CD4-positive, alpha-beta T cell treated with Interleukin-10 for 1 hour (primary cell): ENCODE measurements at regions not wholly inside any gene's neighbourhood (a gene's known extent, or its start where the extent isn't known, plus 50 kb on each side); places are given as distances from the start of the nearest gene placed in this dataset.
"Not testable (repeated sequence)": the region's sequence is repeated elsewhere in the genome, so short reads cannot be mapped to it uniquely, and the experiment has no call there.

Experiments
- DNase-seq: peaks from one replicate; pipeline ENCODE4 v3.0.0-alpha.2; 2020

DNA sequence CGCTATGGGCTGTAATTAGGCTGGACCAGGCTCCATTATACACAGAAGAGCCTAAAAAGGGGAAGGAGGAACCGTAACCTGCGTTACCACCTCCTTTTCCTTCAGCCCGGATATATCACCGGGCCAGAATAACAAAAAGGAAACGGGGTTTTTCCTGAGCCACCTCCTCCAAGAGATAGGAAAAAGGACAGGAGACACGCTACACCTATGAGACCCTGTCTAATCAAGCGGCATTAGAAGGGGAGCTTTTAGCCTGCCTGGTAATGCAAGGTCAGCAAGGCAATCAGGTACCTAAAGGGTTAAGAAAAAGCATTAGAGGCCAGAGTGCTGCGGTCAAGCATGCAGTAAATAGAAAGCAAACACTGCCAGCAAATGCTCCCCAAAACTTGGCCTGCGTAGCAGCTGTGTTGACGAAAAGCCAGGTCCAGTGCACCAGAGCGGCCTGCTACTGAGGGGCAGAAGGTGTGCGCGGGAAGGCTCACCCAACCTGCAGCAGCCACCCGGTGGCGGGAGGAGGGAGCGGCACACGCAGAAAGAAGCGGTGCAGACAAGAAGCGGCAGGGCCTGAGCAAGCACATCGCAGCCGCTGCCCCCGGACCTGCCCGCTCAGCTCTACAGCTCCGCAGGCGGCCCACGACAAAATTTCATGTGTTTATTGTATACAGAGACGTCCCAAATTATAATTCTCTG, 1466.1 kb downstream of the UQCRFS1 start:
- DNase-seq, result no peak

GRCh38 chr19:27745978-27746542, 1466.9 kb downstream of the UQCRFS1 start:
- no peak for DNase-seq

DNA sequence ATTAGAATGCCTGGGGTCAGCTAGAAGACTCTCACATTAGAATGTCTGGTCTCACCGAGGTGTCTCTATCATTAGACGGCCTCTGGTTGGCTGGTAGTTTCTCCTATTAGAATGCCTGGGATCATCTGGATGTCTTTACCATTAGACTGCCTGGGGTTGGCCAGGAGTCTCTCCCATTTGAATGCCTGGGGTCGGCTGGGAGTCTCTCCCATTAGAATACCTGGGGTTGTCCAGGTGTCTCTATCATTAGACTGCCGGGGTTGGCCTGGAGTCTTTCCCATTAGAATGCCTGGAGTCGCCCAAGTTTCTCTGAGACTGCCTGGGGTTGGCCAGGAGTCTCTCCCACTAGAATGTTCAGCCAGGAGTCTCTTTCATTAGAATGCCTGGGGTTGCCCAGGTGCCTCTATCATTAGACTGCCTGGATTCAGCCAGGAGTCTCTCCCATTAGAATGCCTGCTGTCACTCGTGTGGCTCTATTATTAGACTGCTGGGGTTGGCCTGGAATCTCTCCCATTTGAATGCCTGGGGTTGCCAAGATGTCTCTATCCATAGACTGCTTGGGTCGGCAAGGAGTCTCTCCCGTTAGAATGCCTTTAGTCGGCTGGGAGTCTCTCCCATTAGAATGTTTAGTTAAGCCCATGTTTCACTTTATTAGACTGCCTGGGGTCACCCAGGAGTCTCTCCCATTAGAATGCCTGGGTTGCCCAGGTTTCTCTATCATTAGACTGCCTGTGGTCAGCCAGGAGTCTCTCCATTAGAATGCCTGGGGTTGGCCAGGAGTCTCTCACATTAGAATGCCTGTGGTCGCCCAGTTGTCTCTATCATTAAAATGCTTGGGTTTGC, 1467.8 kb downstream of the UQCRFS1 start:
- DNase-seq, result no peak

DNA sequence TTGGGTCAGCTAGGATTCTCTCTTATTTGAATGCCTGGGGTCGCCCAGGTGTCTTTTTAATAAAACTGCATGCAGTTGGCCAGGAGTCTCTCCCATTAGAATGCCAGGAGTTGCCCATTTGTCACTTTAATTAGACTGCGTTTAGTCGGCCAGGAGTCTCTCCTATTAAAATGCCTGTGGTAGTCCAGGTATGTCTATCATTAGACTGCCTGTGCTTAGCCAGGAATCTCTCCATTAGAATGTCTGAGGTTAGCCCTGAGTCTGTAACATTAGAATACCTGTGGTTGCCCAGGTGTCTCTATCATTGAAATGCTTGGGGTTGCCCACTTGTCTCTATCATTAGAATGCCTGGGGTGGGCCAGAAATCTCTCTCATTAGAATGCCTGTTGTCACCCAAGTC, 1470.9 kb downstream of the UQCRFS1 start:
- DNase-seq, result no peak

GRCh38 chr19:27741236-27741635, 1471.7 kb downstream of the UQCRFS1 start:
- no peak for DNase-seq

GRCh38 chr19:27740396-27740795, 1472.6 kb downstream of the UQCRFS1 start:
- DNase-seq, result no peak

GRCh38 chr19:27738569-27739193, 1474.3 kb downstream of the UQCRFS1 start:
- no peak for DNase-seq

- no peak for DNase-seq
These were observed 1476.7 kb downstream of the UQCRFS1 start for GRCh38 chr19:27736225-27736624.

DNA sequence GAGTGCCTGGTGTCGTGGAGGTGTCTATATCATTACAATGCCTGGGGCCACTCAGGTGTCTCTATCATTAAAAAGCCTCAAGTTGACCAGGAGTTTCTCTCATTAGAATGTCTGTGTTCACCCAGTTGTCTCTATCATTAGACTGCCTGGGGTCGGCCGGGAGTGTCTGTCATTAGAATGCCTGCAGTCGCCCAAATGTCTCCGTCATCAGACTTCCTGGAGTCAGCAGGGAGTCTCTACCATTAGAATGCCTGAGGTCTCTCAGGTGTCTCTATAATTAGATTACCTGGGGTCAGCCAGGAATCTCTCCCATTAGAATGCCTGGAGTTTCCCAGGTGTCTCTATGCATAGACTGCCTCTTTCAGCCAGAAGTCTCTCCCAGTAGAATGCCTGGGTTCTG, 1477.6 kb downstream of the UQCRFS1 start:
- DNase-seq, result no peak

- no peak for DNase-seq
These were observed 1478.3 kb downstream of the UQCRFS1 start for GRCh38 chr19:27734496-27735220.

DNA sequence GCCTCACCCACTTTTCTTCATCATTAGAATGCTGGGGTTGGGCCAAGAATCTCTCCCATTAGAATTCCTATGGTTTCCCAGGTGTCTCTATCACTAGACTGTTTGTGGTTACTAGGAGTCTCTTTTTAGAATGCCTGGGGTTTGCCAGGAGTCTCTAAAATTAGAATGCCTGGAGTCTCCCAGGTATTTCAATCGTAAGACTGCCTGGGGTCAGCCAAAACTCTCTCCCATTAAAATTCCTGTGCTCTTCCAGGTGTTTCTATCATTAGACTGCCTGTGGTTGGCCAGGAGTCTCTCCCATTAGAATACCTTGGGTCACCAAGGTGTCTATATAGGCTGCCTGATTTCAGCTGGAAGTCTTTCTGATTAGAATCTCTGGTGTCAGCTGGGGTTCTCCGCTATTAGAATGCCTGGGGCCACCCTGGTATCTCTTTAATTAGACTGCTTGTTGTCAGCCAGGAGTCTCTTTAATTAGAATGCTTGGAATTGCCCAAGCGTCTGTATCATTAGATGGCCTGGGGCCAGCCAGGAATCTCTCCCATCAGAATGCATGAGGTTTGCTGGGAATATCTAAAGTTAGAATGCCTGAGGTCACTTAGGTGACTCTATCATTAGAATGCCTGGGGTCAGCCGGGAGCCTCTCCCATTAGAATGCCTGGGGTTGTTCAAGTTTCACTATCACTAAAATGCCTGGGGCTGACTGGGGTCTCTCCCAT, 1479.2 kb downstream of the UQCRFS1 start:
- DNase-seq, result no peak

- no peak for DNase-seq
These were observed 1483.6 kb downstream of the UQCRFS1 start for GRCh38 chr19:27729332-27729731.

DNA sequence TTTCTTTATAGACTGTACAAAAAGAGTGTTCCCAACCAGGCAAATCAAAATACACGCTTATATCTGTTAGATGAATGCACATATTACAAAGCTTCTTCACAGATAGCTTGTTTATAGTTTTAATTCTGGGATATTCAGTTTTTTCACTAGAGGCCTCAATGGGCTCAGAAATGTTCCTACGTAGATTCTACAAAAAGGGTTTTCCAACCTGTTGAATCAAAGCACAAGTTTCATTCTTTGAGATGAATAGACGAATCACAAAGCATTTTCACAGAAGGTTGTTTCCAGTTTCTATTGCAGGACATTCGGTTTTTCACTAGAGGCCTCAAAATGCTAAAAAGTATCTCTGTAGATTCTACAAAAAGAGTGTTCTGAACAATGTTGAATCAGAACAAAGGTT, 1490.3 kb downstream of the UQCRFS1 start:
- no peak for DNase-seq

GRCh38 chr19:27720155-27720554, 1492.8 kb downstream of the UQCRFS1 start:
- no peak for DNase-seq

- DNase-seq, result no peak
These were observed 1493.9 kb downstream of the UQCRFS1 start for GRCh38 chr19:27719034-27719433.

GRCh38 chr19:27718234-27718633, 1494.7 kb downstream of the UQCRFS1 start:
- DNase-seq, result no peak

- no peak for DNase-seq
These were observed 1495.1 kb downstream of the UQCRFS1 start for GRCh38 chr19:27717825-27718224.

GRCh38 chr19:27716922-27717321, 1496.0 kb downstream of the UQCRFS1 start:
- DNase-seq, result no peak

DNA sequence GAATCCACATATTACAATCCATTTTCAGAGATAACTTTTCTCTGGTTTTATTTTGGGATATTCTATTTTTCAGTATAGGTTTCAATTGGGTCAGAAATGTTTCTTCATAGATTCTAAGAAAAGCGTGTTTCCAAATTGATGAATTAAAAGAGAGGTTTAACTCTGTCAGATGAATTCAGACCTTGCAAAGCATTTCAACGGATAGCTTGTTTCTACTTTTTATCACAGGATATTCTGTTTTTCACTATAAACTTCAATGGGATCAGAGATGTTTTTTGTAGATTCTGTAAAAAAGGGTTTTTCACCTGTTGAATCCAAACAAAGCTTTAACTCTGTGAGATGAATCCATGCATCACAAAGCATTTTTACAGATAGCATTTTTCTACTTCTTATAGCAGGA, 1498.1 kb downstream of the UQCRFS1 start:
- DNase-seq, result no peak

- DNase-seq, result no peak
These were observed 1503.5 kb downstream of the UQCRFS1 start for GRCh38 chr19:27709496-27709895.

DNA sequence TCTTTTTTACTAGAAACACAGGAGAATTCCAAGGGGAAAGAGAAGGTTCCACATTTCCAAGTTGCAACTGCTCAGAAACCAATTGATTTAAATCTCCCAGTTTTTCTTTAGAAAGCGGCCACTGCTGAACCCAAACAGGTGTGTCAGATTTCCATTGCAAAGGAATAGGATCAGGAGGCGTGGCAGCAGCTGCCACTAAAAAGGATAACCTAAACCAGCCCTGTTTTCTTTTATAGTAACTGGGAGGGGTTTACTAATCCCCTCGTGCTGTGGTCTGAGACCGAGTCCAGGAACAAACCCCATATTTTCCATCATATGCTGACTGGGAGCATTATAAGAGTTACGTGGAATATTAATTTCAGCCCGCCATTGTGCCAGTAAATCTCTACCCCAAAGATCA, 1504.0 kb downstream of the UQCRFS1 start:
- DNase-seq, result not testable (repeated sequence)

- DNase-seq, result not testable (repeated sequence)
These were observed 1505.9 kb downstream of the UQCRFS1 start for GRCh38 chr19:27707026-27707425.
